Spinal cord (tissue), 9 donors: ENCODE measurements at regions not wholly inside any gene's neighbourhood (a gene's known extent, or its start where the extent isn't known, plus 50 kb on each side); places are given as distances from the start of the nearest gene placed in this dataset.
"Not testable (repeated sequence)": the region's sequence is repeated elsewhere in the genome, so short reads cannot be mapped to it uniquely, and the experiment has no call there.

ENCODE experiments used
- DNase-seq, 6 donors: peaks; one replicate each; pipeline versions ENCODE4 v3.0.0 to v3.0.0-alpha.2; 2013 to 2015; ENCODE audit warnings: low spot score in 6 of 6, low read depth in 4 of 6
- H3K27ac ChIP-seq: one replicate; pipeline ENCODE4 v1.5.1; 2013; ENCODE audit warnings: low read depth, low read length, control low read depth
- H3K27me3 ChIP-seq: one replicate; pipeline ENCODE4 v1.6.1; 2013; ENCODE audit warnings: low read length; ENCODE audit not compliant: control insufficient read depth, insufficient read depth
- H3K36me3 ChIP-seq: one replicate; pipeline ENCODE4 v1.6.1; 2013; ENCODE audit warnings: low read length; ENCODE audit not compliant: control insufficient read depth, insufficient read depth
- H3K4me1 ChIP-seq: one replicate; pipeline ENCODE4 v1.6.1; 2013; ENCODE audit warnings: low read length; ENCODE audit not compliant: control insufficient read depth, insufficient read depth
- H3K4me3 ChIP-seq: one replicate; pipeline ENCODE4 v1.5.1; 2013; ENCODE audit warnings: low read depth, low read length, control low read depth
- H3K9me3 ChIP-seq: one replicate; pipeline ENCODE4 v1.6.1; 2013; ENCODE audit warnings: low read length; ENCODE audit not compliant: control insufficient read depth, insufficient read depth
- WGBS: methylation state at CpG from one replicate; pipeline ENCODE4 v1.1.5; 2013; ENCODE audit warnings: missing lambda C conversion rate; ENCODE audit not compliant: insufficient coverage; 5-methylcytosine and 5-hydroxymethylcytosine counted together
- donor health status: healthy.

- H3K27me3 ChIP-seq, result no peaks in the 10 kb centered on the region
- no CpG with 5 or more reads among the region's 1 CpG for WGBS
- DNase-seq, result no peak
- no peaks in the 10 kb centered on the region for H3K36me3 ChIP-seq
- no peak overlapping the region for H3K4me3 ChIP-seq
- no peak overlapping the region for H3K27ac ChIP-seq
- no peaks in the 10 kb centered on the region for H3K4me1 ChIP-seq
- peaks cover 2% of the 10 kb centered on the region for H3K9me3 ChIP-seq
Measured at GRCh38 chr9:25827626-25828025, 149.4 kb upstream of the TUSC1 start.

GRCh38 chr9:25816439-25816838 is 138.2 kb upstream of the TUSC1 start:
- 56% methylated on average over 2 of the region's 3 CpGs for WGBS

GRCh38 chr9:25814023-25814422 is 135.8 kb upstream of the TUSC1 start:
- H3K4me1 ChIP-seq, result no peaks in the 10 kb centered on the region
- H3K4me3 ChIP-seq, result no peak overlapping the region
- H3K27ac ChIP-seq, result no peak overlapping the region
- no peaks in the 10 kb centered on the region for H3K36me3 ChIP-seq
- no peaks in the 10 kb centered on the region for H3K9me3 ChIP-seq
- no peaks in the 10 kb centered on the region for H3K27me3 ChIP-seq
- DNase-seq, result no peak

More at GRCh38 chr9:25816439-25816838, 138.2 kb upstream of the TUSC1 start:
- H3K9me3 ChIP-seq, result no peaks in the 10 kb centered on the region
- no peaks in the 10 kb centered on the region for H3K27me3 ChIP-seq
- no peak overlapping the region for H3K4me3 ChIP-seq
- peak in 1 of 6 donors; percentile 7 for DNase-seq
- H3K4me1 ChIP-seq, result no peaks in the 10 kb centered on the region
- no peak overlapping the region for H3K27ac ChIP-seq
- H3K36me3 ChIP-seq, result no peaks in the 10 kb centered on the region

- WGBS, result no CpG with 5 or more reads among the region's 2 CpGs
- Histone ChIP-seq H3K4me3 (no peak overlapping the region), H3K27me3 (no peaks in the 10 kb centered on the region), H3K36me3 (no peaks in the 10 kb centered on the region), H3K27ac (no peak overlapping the region), H3K9me3 (no peaks in the 10 kb centered on the region), H3K4me1 (no peaks in the 10 kb centered on the region)
- peak in 2 of 6 donors; percentile 3 to 49 for DNase-seq
Measured at GRCh38 chr9:25813478-25813877, 135.2 kb upstream of the TUSC1 start.

- Histone ChIP-seq H3K4me1 (no peaks in the 10 kb centered on the region), H3K27ac (no peak overlapping the region), H3K36me3 (no peaks in the 10 kb centered on the region), H3K9me3 (no peaks in the 10 kb centered on the region), H3K27me3 (no peaks in the 10 kb centered on the region), H3K4me3 (no peak overlapping the region)
- DNase-seq, result no peak
- WGBS, result no CpG with 5 or more reads among the region's 1 CpG
Measured at GRCh38 chr9:25808554-25808953, 130.3 kb upstream of the TUSC1 start.

GRCh38 chr9:25804856-25805255 is 126.6 kb upstream of the TUSC1 start:
- H3K27me3 ChIP-seq, result no peaks in the 10 kb centered on the region
- H3K4me1 ChIP-seq, result no peaks in the 10 kb centered on the region
- H3K36me3 ChIP-seq, result no peaks in the 10 kb centered on the region
- H3K4me3 ChIP-seq, result no peak overlapping the region
- peak in 1 of 6 donors; percentile 83 for DNase-seq
- H3K27ac ChIP-seq, result no peak overlapping the region
- H3K9me3 ChIP-seq, result no peaks in the 10 kb centered on the region

- H3K27ac ChIP-seq, H3K9me3 ChIP-seq, H3K4me3 ChIP-seq, H3K36me3 ChIP-seq, DNase-seq, H3K4me1 ChIP-seq, H3K27me3 ChIP-seq: not testable (repeated sequence)
- no CpG with 5 or more reads among the region's 3 CpGs for WGBS
Measured at GRCh38 chr9:25801989-25802388, 123.7 kb upstream of the TUSC1 start.

- Histone ChIP-seq H3K27ac (no peak overlapping the region), H3K9me3 (no peaks in the 10 kb centered on the region), H3K27me3 (no peaks in the 10 kb centered on the region), H3K4me1 (no peaks in the 10 kb centered on the region), H3K4me3 (no peak overlapping the region), H3K36me3 (no peaks in the 10 kb centered on the region)
- WGBS, result 100% methylated on average over 1 of the region's 4 CpGs
- DNase-seq, result no peak
Measured at GRCh38 chr9:25773805-25774204, 95.6 kb upstream of the TUSC1 start.

- Histone ChIP-seq H3K27me3 (no peaks in the 10 kb centered on the region), H3K9me3 (no peaks in the 10 kb centered on the region)
- DNase-seq, result peak in 1 of 6 donors; percentile 74
Measured at GRCh38 chr9:25755951-25756350, 77.7 kb upstream of the TUSC1 start.

GRCh38 chr9:25752398-25752797 is 74.2 kb upstream of the TUSC1 start:
- Histone ChIP-seq H3K27ac (no peak overlapping the region), H3K36me3 (no peaks in the 10 kb centered on the region), H3K4me3 (no peak overlapping the region), H3K9me3 (no peaks in the 10 kb centered on the region), H3K27me3 (no peaks in the 10 kb centered on the region), H3K4me1 (no peaks in the 10 kb centered on the region)
- 40% methylated on average over 2 of the region's 5 CpGs for WGBS
- peak in 3 of 6 donors; percentile 8 to 84 (median 26) for DNase-seq

More at GRCh38 chr9:25755951-25756350, 77.7 kb upstream of the TUSC1 start:
- Histone ChIP-seq H3K4me1 (no peaks in the 10 kb centered on the region), H3K36me3 (no peaks in the 10 kb centered on the region), H3K4me3 (no peak overlapping the region), H3K27ac (no peak overlapping the region)
- WGBS, result 100% methylated on average over 1 of the region's 1 CpG
